ENCODE measurements at regions not wholly inside any gene's neighbourhood (a gene's known extent, or its start where the extent isn't known, plus 50 kb on each side); places are given as distances from the start of the nearest gene placed in this dataset.

GRCh38 chr1:30537279-30537678 is 186.1 kb downstream of the MATN1 start:
- TF ChIP-seq CSDC2 (CRISPR knock-in tag; IDR thresholded peaks at IDR 0.05): no peak
- no peak for TF ChIP-seq CSRNP3 (CRISPR knock-in tag; IDR thresholded peaks at IDR 0.05)
- TF ChIP-seq ZNF565 (CRISPR knock-in tag; conservative IDR thresholded peaks at IDR 0.05; ENCODE audit: low read depth): no peak
- TF ChIP-seq OSR1 (CRISPR knock-in tag; IDR thresholded peaks at IDR 0.05): no peak
- no peak for TF ChIP-seq POU6F1 (CRISPR knock-in tag; IDR thresholded peaks at IDR 0.05; ENCODE audit: borderline replicate concordance, low read depth)
- TF ChIP-seq PATZ1 (CRISPR knock-in tag; IDR thresholded peaks at IDR 0.05; ENCODE audit: borderline replicate concordance): no peak
- TF ChIP-seq ZFP3 (CRISPR knock-in tag; IDR thresholded peaks at IDR 0.05): no peak
- TF ChIP-seq ZFP30 (CRISPR knock-in tag; IDR thresholded peaks at IDR 0.05): no peak
- no peak for TF ChIP-seq ZC3H10 (CRISPR knock-in tag; IDR thresholded peaks at IDR 0.05)
- TF ChIP-seq CREB5 (CRISPR knock-in tag; IDR thresholded peaks at IDR 0.05; ENCODE audit: low read depth): no peak
- TF ChIP-seq GLIS3 (CRISPR knock-in tag; IDR thresholded peaks at IDR 0.05): no peak
- no peak for TF ChIP-seq RARB (CRISPR knock-in tag; IDR thresholded peaks at IDR 0.05)
